Stimulated activated CD8-positive, alpha-beta memory T cell treated with anti-CD3 and anti-CD28 coated beads, Interleukin-12 subunit alpha, Interleukin-12 subunit beta, amount 100 ng/mL, for 1 hour (primary cell): ENCODE measurements at regions not wholly inside any gene's neighbourhood (a gene's known extent, or its start where the extent isn't known, plus 50 kb on each side); places are given as distances from the start of the nearest gene placed in this dataset.

Source experiments
- DNase-seq: peaks from one replicate; pipeline ENCODE4 v3.0.0-alpha.2; 2020; ENCODE audit warnings: low read depth

DNA sequence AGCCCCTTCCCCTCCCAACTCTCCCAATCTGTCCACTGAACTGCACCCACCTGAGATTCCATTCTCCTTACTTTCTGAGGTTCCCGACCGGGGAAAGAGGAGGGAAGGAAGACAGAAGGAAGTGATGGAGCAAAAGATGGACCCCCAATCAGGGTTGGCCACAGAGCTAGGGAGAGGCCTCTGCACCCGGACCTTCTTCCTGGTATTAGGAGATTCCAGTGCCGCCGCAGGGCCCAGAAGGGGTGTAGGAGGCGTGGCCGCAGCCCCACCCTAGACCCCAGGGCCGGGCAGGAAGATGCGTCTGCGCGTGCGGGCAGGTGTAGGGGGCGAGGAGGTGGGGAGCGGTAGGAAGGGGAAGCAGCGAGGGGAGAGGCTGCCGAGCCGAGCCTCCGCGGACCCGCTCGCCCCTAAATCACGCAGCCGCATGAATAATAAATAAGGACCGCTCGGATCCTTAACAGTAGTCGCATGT, 104.2 kb upstream of the MVB12B start:
- no peak for DNase-seq

DNA sequence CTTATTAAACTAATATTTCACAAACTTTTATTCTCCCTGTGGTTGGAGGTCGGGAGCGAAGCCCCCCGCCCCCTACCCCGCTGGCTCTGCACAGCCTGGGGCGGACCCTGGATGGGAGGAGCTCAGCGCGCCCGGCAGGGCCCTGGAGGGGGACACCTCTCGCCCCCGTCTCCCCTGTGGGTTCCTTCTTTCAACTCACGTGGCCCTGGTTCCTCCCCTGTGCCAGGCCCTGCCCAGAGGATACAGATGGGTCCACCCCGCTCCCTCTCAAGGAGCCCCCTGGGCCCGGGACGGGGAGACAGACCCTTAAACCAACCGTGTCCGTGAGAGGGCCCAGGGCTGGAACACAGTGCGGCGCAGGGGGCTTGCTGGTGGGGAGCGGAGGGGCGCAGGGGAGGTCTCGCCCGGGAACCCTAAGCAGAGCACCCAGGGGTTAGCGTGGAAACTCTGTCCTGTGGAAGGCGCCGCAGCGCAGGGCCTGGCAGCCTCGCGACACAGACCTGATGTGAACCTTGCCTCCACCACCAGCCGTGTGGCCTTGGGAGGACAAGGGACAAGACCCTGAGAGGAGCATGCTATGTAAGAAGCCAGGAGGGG, 103.7 kb upstream of the MVB12B start:
- no peak for DNase-seq

DNA sequence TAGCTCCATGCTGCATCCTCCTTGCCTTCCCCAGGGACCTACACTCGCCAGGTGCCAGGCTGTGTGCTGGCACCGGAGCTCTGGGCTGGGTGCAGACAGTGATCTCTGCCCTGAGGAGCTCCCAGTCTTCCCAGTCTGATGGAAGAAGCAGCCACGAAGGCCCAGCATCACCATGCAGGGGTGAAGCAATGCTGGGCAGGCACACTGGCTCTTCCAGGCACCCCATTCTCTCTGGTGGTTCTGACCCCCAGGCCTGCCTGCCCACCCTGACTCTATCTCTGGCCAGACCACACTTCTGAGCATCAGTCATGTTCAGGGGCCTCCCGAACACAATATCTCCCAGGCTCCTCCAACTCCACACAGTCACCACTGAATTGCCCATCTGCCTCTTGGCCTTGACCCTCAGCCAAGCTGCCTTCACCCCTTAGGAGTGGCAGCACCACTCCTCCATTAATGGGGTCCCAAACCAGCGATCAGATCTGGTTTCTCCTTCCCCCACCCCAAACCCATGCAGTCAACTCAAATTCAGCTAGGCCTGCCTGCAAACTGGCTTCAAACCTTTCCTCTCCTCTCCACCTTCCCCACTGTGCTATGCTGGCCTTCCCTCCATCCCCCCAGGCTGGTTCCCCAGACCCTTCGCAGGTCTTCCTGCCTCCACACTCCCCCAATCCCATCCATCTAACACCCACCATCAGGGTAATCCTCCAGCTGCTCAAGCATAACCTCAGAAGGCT, 102.7 kb upstream of the MVB12B start:
- DNase-seq, result no peak

DNA sequence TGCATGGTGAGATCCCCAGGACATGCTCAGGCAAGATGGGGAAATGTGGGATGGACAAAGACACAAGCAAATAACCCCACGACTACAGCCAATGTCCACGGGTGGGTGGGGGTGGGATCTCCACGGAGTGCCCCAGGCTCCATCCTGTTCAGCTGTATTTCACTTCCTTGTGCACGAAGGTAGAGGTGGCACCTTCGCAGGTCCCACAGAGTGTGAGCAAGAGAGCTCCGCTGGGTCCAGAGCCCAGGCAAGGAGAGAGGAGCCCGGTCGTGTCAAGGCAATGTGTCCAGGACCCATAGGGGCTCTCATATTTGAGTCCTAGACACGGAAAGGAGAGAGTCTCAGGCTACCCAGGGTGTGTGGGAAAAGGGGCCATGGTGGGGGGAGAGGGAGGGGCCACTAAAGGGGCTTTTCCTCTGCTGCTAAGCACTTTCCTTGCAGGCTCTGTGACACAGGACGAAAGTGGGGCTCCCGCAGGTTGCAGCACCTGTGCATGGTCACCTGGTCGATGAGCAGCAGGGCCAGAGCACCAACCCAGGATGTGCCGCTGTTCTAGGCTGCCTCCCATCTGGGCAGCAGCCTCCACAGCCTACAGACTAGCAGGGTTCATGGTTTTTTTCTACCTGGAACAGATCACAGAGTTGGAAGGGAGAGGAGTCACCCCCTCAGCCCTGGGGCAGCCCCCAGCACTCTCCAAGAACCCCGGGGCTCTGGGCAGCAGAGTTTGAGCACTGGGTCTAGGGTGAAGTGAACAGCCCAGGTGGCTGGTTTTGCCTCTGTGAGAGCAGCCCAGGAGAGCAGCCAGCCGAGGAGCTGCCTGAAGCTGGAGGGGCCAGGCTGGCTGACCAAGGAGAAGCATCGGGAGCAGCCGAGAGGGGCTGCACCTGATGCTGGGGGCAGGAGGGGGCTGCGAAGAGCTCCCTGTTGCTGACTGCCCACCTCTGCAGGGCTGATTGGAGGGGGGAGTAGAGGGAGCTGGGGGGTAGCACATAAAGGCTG, 100.7 kb upstream of the MVB12B start:
- no peak for DNase-seq

DNA sequence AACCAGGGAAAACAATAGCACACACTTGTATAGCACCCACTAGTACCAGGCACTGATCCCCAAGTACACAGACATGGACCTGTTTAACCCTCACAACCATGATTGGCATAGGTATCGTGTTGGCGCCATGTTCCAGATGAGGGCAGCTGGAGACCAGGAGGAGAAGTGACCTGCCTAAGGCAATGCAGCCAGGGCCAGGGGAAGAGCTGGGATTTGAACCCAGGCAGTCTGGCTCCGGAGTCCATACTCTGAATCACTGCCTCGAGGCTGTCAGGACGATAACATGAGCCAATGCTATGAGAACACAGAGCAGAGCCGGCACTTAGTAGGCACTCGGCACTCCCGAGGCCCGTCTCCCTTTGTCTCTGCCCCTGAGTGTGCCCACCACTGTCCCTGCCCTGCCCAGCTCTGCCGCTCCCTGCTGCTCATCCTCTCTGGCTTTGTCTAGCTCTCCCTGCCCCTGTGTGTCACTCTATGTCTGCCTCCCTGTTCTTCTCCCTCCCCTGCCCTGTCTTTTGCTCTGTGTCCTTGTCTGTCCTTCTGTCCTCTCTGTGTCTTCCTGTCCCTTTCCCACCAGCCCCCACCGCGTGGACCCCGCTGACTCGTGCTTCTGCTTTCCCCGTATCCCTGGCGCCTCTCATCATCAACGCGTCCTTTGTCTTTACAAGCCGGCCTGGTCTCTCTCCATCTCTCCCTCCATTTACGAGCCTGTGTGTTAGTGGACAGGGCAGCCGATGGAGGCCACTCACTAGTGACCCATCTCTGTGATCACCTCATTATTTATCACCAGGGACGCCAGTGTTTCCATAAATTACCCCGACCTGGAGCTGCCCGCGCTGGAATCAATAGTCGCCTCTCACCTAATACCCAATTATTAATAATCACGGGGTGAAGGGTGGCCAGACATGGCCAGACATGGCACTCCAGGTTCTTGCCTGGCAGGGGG, 99.4 kb upstream of the MVB12B start:
- no peak for DNase-seq

DNA sequence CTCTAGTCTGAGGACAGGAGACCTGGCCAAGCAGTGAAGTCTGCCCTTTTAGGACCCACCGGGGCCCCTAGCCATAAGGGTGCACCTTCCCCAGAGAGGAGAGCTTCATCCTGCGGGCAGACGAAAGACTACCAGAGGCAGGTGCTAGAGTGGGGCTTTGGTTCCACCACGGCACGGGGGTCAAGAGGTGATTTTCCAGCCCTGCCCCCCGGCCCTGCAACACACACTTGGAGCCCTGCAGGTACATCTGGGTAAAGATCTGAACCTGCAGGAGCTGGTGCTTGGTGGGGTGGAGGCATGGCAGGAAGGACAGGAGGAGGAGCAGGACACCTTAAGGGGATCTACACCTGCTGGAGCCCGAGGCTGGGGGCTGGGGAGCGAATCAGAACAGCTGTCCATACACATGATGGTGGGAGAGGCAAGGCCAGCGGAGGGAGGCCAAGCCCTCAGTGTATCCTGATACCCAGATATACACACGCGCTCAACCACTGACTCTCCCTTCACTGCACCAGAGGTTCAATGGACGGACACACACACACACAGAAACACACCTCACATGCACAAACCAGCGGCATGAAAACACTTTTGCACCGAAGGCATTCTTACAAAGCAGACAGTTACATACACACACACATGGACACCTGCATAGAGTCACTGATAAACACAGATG, 98.4 kb upstream of the MVB12B start:
- DNase-seq, result no peak

DNA sequence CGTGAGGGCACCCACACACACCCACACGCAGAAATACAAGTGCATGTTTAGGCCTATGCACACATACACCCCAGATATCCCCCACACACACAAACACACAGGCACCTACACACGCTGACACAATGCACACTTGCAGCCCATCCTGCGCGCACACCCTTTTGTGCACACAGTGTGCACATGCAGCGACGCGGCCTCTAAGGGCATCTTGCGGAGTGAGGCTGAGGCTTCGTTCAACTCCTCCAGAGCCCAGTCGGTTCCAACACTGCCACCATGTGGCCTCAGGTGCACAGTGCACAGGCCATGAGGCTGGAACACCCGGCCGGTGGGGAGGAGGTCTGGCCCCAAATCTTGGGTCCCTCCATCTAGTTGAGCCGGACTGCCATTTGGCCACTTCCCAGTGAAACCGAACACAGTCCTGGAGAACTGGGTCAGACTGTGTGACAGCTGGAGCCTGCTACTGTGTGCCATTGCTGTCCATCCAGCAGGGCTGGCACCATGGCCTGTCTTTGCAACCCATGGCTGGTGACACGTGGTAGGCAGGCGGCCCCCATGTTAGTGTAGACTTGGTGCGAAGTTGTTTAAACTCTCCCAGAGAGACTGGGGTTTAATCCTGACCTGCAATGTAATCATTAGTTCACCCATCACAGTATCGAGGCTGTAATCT, 97.7 kb upstream of the MVB12B start:
- DNase-seq, result peak; percentile 35

DNA sequence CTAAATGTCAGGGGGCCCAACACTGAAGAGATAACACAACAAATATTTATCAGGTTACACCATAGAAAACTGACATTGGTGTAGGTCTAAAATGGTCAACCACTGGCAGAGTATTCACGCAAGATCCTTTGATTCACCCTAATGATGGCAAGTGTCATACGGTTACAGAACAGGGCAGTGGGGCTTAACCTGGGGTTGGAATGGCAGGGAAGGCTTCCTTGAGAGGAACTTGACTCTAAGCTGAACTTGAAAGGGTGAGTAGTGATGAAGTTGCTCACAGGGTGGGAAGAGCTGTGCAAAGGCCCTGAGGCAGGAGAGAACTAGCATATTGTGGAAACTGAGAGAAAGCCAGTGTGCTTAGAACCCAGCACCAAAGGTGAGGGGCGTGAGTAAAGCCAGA, 97.1 kb upstream of the MVB12B start:
- DNase-seq, result no peak

DNA sequence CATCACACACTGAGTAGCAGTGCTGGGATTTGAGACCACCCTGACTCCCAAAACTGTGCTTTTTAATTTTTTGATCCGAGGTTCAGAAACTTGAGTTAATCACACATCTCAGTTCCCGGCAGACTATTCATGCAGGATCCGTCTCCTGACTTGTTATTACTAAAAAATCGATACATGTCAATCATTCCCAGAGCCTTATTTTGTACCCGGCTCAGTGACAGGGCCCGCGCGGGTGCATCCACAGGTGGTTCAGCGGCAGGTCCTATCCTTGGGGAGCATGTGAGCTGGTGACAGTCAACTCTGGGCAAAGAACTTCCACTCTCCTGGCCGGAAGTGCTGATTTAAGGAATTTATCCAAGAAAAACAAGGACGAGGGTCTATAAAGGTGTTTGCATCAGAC, 95.9 kb upstream of the MVB12B start:
- DNase-seq, result no peak

DNA sequence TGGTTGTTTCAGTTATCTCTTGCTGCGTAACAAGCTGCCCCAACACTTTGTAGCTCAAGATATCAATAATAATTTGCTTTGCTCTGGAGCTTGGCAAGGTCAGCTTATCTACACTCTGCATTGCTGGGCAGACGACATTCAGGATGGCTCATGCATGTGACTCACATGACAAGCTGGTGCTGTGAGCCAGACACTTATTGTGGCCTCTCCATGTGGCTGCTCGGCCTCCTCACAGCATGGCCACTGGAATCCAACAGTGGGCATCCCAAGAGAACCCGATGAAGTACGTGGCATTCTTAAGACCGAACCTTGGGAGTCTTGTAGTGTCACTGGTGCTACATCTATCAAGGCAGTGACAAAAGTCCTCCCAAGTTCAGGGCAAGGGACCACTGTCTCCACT, 94.2 kb upstream of the MVB12B start:
- no peak for DNase-seq

DNA sequence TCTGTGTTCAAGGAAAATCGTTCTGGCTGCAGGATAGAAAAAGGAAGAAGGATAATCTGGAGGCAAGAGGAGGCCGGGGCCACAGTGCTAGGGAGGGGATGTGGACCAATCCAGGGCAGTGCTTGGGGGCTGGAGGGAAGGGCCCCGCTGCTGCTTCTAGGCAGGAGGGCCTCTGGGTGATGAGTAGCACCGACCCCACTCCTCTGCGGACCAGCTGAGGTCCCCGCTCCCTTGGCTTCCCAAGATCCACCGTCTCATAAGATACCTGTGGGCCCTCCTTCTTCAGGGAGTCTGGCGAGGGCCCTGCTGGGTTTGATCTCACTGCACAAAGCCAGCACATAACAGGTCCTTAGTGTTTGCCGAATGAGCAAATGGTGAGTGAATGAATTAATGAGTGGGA, 93.5 kb upstream of the MVB12B start:
- DNase-seq, result no peak

DNA sequence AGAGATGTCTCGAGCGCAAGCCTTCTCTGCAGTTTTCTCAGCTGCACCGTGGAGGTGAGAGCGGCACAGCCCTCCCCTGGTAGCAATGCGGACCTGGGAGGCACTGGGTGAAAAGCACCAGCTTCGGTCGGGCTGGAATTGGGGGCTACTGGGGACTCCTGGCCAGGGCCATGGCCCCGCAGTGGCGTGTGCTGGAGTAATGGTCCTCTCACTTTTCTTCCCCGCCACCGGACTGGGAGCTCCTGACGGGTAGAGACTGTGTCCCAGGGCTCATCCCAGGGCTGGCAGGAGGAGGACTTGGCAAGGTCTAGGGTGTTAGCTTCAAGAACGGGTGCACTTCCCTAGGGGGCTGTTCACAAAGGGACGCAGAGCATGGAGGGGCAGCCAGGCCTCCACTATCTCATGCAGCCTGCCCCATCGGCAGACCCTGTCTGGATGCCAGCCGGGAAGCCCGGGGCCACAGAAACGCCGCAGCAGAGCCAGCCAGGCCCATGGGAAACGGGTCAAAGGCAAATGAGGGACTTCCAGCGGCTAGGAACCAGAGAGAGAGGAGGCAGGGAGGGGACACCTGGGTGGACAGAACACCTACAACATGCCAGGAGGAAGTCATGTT, 92.6 kb upstream of the MVB12B start:
- DNase-seq, result no peak

DNA sequence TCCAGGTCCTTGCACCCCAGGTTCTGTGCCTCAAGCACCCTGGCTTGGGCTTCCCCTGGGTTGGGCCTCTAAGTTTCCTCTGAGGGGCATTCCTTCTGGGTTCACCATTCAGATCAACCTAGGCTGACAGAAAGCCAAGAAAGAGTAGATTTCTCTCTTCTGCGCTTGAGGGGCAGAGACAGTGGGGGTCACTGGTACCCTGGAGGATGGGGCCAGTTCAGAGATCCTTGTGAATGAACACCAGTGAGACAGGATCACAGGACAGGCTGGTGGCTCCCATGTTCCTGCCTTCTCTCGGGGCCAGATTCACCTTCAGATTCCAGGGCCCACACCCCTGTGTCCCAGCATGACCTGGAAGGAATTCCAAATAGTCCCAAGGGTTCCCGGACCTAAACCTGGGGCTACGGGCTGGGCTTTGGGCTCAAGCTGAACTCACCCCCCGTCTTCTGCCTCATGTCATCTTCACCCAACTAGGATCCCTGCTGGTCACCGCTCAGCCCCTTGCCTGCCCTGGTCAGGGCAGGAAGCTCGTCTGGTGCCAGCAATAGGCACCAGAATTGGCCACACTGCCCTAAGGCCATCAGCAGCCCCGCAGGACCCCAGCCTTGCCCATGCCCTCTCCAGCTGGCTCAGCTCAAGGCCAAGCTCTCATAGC, 91.8 kb upstream of the MVB12B start:
- DNase-seq, result no peak

DNA sequence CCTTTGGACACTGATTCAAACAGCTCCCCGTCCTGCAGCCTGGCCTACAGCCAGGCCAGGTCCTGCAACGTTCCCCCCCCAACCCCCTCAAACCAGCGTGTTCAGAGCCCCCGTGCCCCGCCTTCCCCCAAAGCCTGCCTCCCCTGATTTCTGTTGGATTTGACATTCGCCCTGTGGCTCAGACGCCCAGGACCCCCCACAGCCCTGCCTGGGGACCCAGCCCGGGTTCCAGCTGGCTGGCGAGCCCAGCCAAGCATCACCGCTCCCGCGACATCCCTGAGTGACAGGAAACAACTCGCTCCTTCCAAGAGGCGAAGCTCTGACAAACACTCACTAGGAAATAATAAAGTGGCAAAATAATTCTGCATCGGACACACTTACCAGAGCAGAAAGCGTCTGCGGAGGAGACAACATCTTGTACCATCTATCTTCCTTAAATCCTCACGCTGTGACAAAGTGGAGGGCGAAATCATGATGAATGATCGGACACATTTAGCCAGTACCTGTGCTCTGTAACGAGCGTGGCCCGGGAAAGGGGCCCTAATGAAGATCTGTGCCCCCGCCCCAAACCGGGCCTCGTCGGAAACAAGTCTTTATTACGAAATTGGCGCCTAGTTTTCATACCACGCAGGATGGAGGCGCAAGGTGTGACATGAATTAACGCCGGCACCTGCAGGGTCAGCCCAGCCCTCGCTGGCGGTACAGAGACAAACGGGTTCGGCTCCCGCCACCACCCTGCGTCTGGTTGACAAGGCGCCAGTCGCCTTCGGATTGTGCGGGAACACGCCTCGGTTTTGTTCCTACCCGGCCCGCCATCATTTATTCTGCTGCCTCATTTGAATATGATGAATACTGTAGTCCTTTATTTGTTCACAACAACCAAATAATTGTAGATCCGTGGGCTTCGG, 91.0 kb upstream of the MVB12B start:
- no peak for DNase-seq

DNA sequence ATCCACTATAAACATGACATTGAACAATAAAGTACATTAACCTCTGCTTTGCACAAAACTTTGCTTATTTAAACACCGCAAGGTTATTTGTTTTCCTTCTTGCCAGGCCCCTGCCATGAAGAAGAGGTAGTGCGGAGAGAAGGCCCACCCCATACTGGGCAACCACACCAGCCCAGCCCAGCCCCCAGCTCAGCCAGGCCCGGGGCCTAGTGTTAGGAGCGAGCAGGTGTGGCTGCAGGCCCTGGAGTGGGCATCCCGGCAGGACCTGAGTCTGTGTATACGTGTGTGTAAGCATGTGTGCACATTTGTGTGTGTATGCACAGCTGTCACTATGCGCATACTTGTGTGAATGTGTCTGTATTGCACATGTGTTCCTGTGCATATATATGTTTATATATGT, 90.4 kb upstream of the MVB12B start:
- DNase-seq, result no peak

DNA sequence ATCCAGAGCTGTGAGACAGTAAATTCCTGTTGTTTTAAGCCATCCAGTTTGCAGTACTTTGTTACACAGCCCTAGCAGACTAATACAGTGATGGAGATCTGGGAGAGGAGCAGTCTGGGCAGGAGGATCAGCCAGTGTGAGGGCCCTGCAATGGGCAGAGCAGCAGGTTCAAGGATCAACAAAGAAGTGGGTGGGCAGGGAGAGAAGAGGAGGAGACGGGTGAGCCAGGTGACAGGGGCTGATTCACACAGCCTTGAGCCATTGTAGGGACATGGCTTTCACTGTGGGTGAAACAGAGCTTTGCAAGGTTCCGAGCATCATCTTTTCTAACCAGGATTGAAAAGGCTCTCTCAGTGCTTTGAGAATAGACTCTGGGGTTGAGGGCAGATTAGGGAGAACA, 88.2 kb upstream of the MVB12B start:
- DNase-seq, result no peak

DNA sequence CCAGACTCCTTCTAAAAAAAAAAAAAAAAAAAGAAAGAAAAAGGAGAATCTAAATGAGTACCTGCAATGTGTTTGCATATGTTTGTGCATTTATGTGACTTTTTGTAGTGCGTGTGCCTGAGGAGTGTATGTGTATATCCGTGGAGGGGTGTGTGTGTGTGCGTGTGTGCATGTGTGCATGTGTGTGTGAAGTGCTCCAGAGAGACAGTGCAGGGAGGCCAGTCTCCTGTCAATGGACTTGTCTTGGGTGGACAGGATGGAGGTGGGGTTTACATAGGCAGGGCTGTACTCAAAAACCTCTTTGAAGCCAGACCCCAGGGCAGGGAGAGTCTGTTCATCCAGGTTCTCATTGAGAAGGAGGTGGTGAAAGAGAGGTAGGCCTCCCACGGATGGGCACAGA, 87.1 kb upstream of the MVB12B start:
- DNase-seq, result no peak

DNA sequence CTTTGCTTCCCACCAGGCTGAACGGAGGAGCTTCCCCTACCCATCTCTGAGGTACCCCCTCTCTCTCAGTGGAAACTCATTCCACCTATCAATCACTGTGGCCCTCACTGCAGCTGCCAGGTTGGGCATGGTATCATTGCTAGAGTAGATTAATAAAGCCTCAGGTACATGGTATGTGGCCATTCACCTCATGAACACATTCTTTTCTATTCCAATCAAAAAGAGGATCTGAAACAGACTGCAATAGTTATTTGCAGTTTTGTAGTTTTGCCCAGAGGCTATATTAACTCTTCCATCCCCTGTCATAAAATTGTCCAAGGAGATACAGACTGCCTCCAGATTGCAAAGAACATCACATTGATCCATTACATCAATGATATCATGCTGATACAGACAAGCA, 85.8 kb upstream of the MVB12B start:
- no peak for DNase-seq
